ENCODE measurements at regions not wholly inside any gene's neighbourhood (a gene's known extent, or its start where the extent isn't known, plus 50 kb on each side); places are given as distances from the start of the nearest gene placed in this dataset.

- DNase-seq (ENCODE audit: low read depth in 4 of 4, low spot score in 3 of 4): no peak
These were observed 146.3 kb upstream of the B3GAT1 start for GRCh38 chr11:134558258-134558835.

GRCh38 chr11:134557571-134558257, 145.7 kb upstream of the B3GAT1 start:
- DNase-seq (ENCODE audit: low read depth in 4 of 4, low spot score in 3 of 4): no peak

GRCh38 chr11:134556186-134556585, 144.1 kb upstream of the B3GAT1 start:
- no peak for DNase-seq (ENCODE audit: low read depth in 4 of 4, low spot score in 3 of 4)

GRCh38 chr11:134555510-134555909, 143.5 kb upstream of the B3GAT1 start:
- no peak for DNase-seq (ENCODE audit: low read depth in 4 of 4, low spot score in 3 of 4)

- no peak for DNase-seq (ENCODE audit: low read depth in 4 of 4, low spot score in 3 of 4)
These were observed 142.8 kb upstream of the B3GAT1 start for GRCh38 chr11:134554861-134555260.

GRCh38 chr11:134554106-134554505, 142.1 kb upstream of the B3GAT1 start:
- DNase-seq (ENCODE audit: low read depth in 4 of 4, low spot score in 3 of 4): no peak

- DNase-seq (ENCODE audit: low read depth in 4 of 4, low spot score in 3 of 4): no peak
These were observed 140.7 kb upstream of the B3GAT1 start for GRCh38 chr11:134552749-134553148.

- no peak for DNase-seq (ENCODE audit: low read depth in 4 of 4, low spot score in 3 of 4)
These were observed 133.5 kb upstream of the B3GAT1 start for GRCh38 chr11:134545521-134545920.

- DNase-seq (ENCODE audit: low read depth in 4 of 4, low spot score in 3 of 4): no peak
These were observed 132.2 kb upstream of the B3GAT1 start for GRCh38 chr11:134544095-134544815.

- no peak for DNase-seq (ENCODE audit: low read depth in 4 of 4, low spot score in 3 of 4)
These were observed 131.6 kb upstream of the B3GAT1 start for GRCh38 chr11:134543645-134544044.

GRCh38 chr11:134543241-134543640, 131.2 kb upstream of the B3GAT1 start:
- no peak for DNase-seq (ENCODE audit: low read depth in 4 of 4, low spot score in 3 of 4)

GRCh38 chr11:134542401-134543165, 130.5 kb upstream of the B3GAT1 start:
- no peak for DNase-seq (ENCODE audit: low read depth in 4 of 4, low spot score in 3 of 4)

- no peak for DNase-seq (ENCODE audit: low read depth in 4 of 4, low spot score in 3 of 4)
These were observed 129.9 kb upstream of the B3GAT1 start for GRCh38 chr11:134541951-134542350.

GRCh38 chr11:134541355-134541754, 129.3 kb upstream of the B3GAT1 start:
- DNase-seq (ENCODE audit: low read depth in 4 of 4, low spot score in 3 of 4): no peak

- no peak for DNase-seq (ENCODE audit: low read depth in 4 of 4, low spot score in 3 of 4)
These were observed 127.2 kb upstream of the B3GAT1 start for GRCh38 chr11:134539285-134539684.

- DNase-seq (ENCODE audit: low read depth in 4 of 4, low spot score in 3 of 4): no peak
These were observed 126.7 kb upstream of the B3GAT1 start for GRCh38 chr11:134538742-134539141.

GRCh38 chr11:134537941-134538340, 125.9 kb upstream of the B3GAT1 start:
- DNase-seq (ENCODE audit: low read depth in 4 of 4, low spot score in 3 of 4): no peak

GRCh38 chr11:134537296-134537695, 125.3 kb upstream of the B3GAT1 start:
- no peak for DNase-seq (ENCODE audit: low read depth in 4 of 4, low spot score in 3 of 4)

- DNase-seq (ENCODE audit: low read depth in 4 of 4, low spot score in 3 of 4): no peak
These were observed 124.6 kb upstream of the B3GAT1 start for GRCh38 chr11:134536677-134537076.

GRCh38 chr11:134536219-134536618, 124.2 kb upstream of the B3GAT1 start:
- DNase-seq (ENCODE audit: low read depth in 4 of 4, low spot score in 3 of 4): no peak
